HG02571 (cell line): ENCODE measurements at regions not wholly inside any gene's neighbourhood (a gene's known extent, or its start where the extent isn't known, plus 50 kb on each side); places are given as distances from the start of the nearest gene placed in this dataset.
A peak's percentile ranks its signal among the peaks of the same experiment; 100 is the strongest.
"Not testable (repeated sequence)": the region's sequence is repeated elsewhere in the genome, so short reads cannot be mapped to it uniquely, and the experiment has no call there.

ENCODE experiments used
- ATAC-seq: cut with Tn5 transposase; IDR thresholded peaks from one replicate; pipeline ENCODE4 v1.9.1; 2021; ENCODE audit warnings: mild to moderate bottlenecking, moderate library complexity; ENCODE audit not compliant: unreplicated experiment

- ATAC-seq: not testable (repeated sequence)
Observed at GRCh38 chr13:57909833-57910232, 278.3 kb downstream of the PCDH17 start.

DNA sequence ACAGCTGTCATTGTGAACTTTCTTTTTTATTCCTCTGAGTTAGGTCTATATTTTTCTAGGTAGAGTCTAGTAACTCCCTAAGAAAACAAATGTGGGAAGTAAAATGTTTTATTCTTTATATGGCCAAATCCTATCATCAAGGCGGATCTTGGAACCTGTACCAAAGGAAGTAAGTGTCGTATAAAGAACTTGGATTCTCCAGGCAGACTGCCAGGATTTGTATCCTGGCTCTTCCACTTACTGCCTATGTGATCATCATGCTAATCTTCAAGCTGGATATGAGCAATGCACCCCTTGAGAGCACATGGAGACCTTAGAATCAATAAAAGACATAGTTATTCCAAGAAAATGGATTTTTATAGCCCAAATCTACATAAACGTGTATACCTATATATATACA is 286.5 kb downstream of the PCDH17 start:
- no peak for ATAC-seq

- no peak for ATAC-seq
Observed at GRCh38 chr13:57918913-57919312, 287.4 kb downstream of the PCDH17 start.

DNA sequence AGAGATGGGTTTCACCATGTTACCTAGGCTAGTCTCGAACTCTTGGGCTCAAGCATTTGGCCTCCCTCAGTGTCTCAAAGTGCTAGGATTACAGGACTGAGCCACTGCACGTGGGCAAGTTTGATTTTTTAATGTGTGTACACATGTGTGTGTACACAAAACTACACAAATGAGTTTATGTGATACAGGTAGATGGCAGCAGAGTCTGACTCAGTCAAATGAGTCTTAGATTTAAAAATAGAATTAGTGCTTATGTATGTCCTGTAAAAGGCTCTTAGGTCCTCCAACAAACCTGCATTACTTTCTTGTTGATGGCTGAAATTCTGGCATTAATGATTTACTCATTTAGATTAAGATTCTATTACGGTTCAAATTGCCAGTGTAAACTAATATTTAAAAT is 293.7 kb downstream of the PCDH17 start:
- ATAC-seq: no peak

GRCh38 chr13:57925751-57926150 is 294.2 kb downstream of the PCDH17 start:
- ATAC-seq: no peak

DNA sequence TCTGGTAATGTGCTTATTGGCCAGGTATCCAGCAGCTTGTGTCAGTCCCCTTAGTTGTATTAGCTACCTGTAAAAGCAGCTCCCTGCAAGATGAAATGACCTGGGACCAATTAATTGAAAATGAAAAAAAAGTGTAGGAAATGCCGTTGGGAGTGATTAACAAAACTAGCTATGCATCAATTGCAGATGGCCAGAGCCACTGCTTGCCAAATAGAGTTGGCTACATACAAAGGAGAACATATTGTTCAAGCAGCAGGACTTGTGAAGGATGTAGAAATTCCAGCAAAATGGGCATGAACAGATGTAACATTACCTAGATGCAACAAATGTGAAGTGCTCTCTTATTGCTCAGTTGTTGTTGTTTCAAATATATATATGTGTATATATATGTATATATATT is 300.5 kb downstream of the PCDH17 start:
- no peak for ATAC-seq

GRCh38 chr13:57933606-57934005 is 302.1 kb downstream of the PCDH17 start:
- no peak for ATAC-seq

DNA sequence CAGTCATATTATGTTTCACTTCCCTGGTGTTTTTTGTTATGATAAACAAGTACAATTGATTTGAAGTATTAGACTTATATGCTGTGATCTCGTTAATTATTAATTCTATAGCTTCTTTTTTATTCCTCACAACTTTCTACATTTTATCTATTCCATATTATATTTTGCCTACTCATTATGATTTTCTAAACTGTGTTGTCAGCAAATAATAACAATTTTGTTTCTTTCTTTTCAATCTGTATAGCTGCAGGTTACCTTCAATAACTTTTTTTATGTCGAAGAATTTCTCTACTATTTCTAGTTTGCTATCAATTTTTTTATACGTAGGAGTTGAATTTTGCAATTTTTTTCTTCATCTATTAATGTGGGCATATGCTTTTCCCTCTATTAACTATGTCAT is 304.4 kb downstream of the PCDH17 start:
- ATAC-seq: no peak

DNA sequence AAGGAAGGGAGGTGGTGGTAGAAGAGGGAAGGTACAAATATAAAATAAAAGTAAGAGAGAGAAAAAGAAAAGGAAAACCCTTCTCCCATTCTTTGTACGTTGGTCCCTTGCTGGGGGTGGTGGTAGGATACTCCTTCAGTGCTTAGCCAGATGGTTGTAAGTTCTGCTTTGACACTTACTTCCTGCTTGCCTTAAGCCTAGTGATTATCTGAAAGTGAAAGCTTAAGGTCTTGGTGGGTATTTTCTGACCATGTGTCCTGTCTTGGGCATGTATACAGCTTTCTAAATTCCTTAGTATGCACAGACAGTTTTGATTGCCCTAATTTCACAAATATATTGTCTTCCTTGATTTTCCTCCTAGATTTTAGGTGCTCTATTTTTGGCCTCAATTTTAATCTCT is 314.8 kb downstream of the PCDH17 start:
- peak; percentile 94 for ATAC-seq

GRCh38 chr13:57948884-57949283 is 317.3 kb downstream of the PCDH17 start:
- ATAC-seq: no peak

DNA sequence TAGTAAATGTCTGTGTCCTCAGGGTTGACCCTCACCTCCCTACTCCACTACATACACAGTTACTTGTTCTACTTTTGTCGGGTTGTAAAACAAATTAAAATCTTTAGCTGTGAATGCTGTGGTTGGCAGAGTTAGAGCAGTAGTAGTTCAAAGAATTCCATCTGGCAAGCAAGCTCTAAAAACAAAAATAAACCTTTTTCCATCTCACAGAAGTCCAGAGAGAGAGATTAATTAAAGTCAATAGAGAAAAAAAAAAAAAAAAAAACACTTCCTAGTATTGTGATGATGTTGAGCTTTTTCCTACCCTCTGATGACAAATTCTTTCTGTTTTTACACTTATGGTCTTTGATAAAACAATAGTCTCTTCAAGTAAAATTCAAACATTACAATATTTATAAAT is 338.4 kb downstream of the PCDH17 start:
- no peak for ATAC-seq

DNA sequence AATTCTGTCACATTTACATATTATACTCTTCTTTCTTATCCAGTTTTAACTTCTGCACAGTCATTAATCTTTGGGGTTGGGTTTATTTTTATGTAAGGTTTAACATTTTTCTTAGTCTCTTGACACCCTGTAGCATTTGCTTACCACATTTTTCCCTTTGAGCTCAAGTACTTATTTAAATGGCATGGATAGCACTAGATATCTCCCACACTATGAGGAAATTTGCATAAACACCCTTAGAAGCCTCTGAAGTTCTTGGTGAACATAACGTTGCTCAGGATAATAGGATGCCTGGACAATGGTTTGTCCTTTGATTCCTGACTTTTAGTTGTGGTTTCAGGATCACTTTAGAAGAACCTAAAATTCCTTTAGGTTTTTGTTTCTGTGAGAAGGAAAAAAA is 338.9 kb downstream of the PCDH17 start:
- no peak for ATAC-seq

DNA sequence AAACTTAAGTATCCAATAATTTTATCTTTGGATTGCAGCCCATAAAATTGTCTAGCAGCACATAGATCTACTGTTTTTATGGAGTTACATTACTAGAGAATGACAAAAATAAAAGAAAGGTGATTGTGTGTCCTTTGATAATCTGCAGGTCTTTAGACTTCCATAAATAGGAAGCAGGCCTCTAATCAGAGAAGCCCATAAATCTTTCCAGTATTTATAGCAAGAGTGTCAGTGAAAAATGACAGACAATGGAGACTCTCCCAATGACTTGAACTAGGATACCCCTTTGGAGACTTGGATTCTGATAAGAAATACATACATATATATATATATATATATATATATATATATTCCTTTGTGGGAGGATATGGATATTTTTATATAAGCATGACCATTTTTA is 351.2 kb downstream of the PCDH17 start:
- no peak for ATAC-seq

DNA sequence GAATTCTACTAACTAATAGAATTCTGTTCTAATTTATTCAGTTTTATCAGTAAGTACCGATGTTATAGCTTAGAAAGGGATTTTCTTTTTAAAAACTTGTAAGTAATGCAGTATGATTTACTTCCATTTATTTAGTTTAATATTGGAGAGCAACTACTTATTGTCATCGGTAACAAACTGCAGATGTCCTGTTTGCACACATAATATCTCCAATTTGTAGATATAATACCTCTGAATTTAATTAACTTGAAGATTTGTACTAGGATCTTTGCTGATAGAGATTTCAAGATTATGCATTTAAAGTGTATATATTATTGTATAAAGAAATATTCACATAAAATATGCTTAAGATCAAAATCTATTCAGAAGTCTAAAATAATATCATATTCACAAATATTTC is 356.7 kb downstream of the PCDH17 start:
- ATAC-seq: no peak

DNA sequence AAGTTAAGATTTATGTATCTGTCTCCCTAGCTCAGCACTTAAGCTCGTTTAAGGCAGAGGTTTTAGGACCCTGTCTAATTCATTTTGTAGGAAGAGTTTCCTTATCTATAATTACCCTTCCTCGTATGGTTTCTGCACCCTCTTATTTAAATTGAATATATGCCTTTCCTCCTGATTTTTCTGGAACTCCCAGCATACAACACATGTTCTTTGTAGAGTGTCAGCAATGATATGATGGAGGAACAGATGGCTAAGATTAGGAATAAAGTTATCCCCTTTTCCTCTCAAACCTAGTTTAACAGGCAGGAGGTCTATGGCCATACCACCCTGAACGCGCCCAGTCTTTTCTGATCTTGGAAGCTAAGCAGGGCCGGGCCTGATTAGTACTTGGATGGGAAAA is 359.5 kb downstream of the PCDH17 start:
- no peak for ATAC-seq

DNA sequence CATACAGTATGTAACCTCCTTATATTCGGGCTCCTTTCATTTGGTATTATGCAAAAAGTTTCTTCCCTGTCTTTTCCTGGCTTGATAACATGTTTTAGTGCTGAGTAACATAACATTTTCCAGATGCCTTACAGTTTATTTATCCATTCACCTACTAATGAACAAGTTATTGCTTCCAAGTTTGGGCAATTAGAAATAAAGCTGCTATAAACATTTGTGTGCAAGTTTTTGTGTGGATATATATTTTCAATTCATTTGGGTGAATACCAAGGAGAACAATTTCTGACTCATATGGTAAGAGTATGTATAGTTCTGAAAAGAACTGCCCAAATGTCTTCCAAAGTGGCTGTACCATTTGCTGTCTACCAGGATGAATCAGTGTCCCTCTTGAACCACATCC is 360.9 kb downstream of the PCDH17 start:
- ATAC-seq: no peak

DNA sequence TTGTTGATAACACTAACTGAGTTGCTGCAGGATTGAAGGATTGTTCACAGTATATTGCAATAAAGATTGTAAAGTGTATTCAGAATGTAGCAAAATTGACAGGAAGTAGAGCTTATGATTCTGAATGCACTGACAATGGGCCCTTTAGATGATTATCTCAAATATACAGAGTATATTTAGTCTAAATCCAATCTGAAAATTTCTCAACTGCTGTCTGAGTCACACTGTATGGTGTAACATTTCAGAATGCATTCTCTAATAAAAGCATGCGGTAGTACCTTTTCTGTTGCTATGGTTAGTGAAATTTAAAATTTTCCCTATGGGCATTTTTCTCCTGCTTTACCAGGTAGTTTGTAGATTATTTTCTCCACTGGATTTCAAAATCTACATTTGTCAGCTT is 365.2 kb downstream of the PCDH17 start:
- ATAC-seq: no peak

GRCh38 chr13:58004751-58005150 is 373.2 kb downstream of the PCDH17 start:
- no peak for ATAC-seq

GRCh38 chr13:58018020-58018419 is 386.5 kb downstream of the PCDH17 start:
- ATAC-seq: no peak

DNA sequence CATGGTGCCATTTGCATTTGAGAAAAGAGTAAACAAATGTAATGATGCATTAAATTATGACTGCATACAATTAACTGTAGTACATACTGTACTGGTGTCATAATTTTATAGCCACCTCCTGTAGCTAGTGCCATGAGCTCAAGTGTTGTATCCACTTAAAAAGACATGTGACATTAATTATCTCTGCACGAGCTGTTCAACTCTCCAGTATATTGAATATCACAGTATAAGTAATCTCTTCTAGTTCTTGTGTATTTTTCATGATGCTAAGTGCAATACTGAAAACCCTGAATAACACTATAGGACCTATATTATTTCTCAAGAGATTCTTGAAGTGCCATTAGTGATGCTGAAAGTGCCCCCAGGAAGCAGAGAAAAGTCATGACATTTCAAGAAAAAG is 387.3 kb downstream of the PCDH17 start:
- no peak for ATAC-seq

DNA sequence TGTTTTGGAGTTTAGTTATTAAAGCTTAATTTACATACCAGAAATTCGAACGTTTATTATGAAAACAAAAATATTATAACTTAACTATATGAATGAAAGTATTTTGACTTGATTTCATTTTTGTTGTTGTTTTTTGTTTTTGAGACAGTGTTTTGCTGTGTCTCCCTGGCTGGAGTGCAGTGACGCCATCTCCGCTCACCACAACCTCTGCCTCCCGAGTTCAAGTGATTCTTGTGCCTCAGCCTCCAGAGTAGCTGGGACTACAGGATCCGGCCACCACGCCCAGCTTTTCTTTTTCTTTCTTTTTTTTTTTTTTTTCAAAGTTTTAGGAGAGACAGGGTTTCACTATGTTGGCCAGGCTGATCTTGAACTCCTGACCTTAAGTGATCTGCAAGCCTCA is 392.6 kb downstream of the PCDH17 start:
- ATAC-seq: no peak

- ATAC-seq: no peak
Observed at GRCh38 chr13:58025821-58026220, 394.3 kb downstream of the PCDH17 start.

DNA sequence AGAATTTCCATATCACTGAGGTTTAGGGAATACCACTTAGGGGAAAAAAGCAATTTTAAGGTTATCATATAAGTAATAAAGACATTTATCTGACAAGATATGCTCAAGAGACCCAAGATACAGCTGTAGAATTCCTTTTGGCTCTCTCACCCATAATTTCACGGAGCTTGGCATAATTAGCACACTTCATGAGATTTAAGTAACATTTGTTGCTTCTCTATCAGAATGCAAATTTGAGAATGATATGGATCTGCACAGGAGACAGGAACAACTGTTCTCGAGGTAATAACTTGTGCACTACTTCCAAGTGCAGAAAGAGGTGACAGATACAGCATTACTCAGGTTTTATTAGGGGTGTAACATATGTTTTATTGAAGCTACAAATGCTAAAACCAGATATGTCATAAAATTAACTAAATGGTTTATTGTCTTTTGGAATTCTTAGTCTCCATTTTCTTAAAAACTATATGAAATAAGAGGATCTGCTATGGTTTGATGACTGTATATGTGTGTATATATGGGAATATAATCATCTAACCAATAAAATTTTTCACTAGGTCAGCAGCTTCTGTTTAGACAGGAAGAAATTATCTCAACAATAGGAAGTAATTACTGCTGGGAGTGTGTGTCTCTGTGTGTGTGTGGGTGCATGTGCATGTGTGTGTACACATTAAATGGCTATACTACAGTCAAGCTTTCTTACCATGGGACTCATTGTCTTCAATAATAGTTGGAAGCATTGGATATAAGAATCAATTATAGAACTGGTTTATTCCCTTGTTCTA is 401.3 kb downstream of the PCDH17 start:
- ATAC-seq: no peak
